ENCODE measurements at regions not wholly inside any gene's neighbourhood (a gene's known extent, or its start where the extent isn't known, plus 50 kb on each side); places are given as distances from the start of the nearest gene placed in this dataset.
A peak's percentile ranks its signal among the peaks of the same experiment; 100 is the strongest.

DNA sequence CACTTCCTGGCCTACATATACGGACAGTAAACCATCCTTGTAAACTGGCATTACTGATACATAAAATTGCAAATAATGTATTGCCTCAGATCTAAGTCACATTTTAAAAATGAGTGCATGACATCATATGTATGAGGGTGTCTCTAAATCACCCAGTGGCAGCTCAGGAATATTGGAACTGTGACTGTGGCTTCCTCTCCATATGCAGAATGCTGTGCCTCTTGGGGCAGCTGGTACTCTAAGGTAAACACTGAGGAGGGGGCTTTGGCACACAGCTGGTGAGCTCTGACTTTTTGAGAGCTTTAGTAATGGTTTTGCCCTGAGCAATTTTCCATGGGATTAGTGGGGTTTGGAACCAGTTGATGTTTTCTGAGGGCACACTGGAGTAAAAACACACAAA, 263.7 kb downstream of the BMP4 start:
- DNase-seq (ENCODE audit: low read depth in 4 of 4, low spot score in 3 of 4): no peak

DNA sequence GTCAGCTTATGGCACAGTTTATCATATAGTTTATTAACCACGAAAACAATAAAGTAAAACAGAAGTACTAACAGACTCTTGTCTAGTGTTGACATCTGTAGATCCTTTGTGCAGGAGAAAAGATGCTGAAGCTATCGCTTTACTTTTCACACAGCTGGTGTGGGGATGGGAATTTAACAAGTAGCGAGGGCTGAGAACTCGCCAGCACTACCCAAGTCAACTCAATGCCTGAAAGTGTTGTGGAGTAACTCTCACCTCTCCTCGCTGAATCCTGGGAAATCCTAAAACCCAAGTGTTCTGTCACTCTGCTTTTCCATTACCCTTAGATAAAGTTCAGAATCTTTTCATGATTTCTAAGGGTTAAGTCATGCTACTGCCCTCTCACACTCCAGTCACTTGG, 264.2 kb downstream of the BMP4 start:
- DNase-seq (ENCODE audit: low read depth in 4 of 4, low spot score in 3 of 4): no peak

DNA sequence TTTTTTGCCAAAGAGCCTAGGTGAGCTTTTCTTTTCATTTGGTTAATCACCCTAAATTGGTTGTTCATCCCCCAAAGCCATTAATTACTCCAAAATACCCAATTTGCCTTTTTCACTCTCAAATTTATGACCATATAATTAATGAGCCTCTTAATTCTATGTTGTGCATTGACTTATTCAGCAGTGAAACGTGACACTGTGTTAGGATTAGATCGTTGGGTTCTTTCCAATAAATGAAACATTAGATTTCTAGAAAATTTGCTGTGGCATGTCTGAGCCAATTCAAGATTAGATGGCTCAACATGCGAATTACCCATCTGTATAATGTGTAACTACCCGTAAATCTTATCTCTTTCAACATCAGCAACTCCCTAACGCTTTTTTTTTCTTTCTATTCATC, 273.4 kb downstream of the BMP4 start:
- no peak for DNase-seq (ENCODE audit: low read depth in 4 of 4, low spot score in 3 of 4)

DNA sequence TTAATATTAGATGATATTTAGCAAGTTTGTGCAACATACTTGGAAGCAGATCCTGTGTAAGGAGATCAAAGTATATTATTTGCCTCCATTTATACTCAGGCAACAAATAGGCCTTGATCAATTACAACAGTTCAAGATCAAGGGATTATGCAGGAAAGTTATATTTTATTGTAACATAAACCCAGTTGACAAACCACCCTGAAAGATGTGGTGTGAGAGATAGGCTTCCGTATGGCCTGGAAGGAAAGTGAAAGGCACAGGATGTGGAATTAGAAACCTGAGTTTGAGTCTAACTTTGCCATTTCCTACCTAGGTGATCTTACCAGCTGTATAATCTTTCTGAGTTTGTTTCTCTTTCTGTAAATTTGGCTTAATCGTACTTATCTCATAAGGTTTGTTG, 284.1 kb downstream of the BMP4 start:
- no peak for DNase-seq (ENCODE audit: low read depth in 4 of 4, low spot score in 3 of 4)

DNA sequence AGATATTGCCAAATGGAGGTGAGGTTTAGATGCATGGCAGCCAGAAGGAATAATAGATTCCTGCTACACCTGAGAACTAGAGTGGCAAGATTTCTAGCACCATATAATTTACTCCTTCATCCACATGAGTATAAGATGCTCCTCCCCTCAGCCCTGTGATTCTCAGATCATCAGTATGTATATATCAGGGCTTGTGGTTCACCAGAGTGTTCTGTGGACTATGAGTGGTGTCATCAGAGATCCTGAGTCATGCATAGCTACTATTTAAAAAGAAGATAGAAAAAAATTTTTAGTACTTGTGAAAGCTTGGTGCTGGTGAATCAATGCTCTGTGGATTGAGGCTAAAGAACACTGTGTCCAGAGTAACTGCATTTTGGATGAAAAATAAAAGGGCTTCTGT, 285.9 kb downstream of the BMP4 start:
- DNase-seq (ENCODE audit: low read depth in 4 of 4, low spot score in 3 of 4): no peak

DNA sequence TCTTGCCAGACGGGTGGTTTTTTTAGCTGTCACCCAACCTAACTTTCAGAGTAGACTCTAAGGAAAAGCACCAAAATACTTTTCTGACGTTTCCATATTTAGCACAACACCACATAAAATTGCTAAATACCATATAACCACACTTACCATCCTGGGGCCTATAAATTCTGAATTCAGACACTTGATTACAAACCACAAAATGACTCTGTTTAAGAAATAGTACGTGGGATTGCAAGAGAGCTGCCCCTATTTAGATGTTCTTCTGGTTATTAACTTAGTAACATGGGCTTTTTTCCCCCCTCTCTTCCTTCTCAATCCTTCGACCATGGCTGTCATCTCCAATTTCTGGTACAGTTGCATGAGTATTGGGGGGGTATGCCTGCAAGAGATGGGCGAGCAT, 287.7 kb downstream of the BMP4 start:
- DNase-seq (ENCODE audit: low read depth in 4 of 4, low spot score in 3 of 4): no peak

DNA sequence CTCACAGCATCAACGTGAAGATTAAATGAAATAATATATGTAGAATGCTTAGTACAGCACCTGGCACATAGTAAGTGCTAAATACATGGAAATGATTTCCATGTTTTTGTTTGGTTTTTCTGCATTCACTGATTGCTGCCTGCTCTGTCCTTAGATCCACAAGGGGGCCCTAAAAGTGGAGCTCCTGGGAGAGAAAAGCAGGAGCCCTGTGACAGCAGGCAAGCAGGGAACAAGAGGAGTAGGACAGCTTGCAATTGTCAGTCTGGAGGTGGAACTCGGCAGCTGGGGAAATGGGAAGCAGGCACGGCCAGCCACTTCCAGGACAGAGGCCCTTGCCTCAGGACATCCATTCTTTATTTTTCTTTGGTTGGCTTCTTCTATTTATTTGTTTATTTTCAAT, 292.9 kb downstream of the BMP4 start:
- DNase-seq (ENCODE audit: low read depth in 4 of 4, low spot score in 3 of 4): no peak

DNA sequence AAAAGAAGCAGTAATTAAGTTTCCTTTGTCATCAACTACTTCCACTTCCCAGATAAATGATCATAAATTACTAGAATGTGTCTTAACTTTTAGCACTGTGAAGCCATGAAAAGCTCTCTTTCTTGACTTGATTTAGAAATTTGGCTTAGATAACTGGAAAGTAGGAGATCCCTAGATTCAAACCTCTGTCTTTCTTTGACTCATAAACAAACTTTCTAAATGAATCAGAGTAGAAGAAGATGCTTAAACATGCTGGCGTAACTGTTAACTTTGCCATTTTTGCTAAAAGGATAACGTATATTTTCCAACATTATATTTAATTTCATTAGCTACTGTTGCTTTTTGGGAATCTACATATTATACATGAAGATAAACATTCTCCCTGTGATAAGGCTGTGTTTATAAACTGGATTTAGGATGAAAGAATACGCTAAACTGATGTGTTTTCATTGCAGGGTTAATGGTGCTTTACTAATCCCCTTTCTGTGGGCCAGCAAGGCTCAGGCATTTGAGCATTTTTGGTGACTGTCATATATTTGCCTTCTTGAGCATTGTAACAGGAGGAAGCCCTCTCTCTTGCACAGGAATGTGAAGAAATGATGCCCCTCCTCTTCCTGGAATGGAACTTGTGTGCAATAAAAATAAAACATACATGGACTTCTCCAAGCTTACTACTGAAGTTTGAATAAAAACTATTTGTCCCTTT, 301.4 kb downstream of the BMP4 start:
- peak in 1 of 4 donors; percentile 31 for DNase-seq (ENCODE audit: low read depth in 4 of 4, low spot score in 3 of 4)

DNA sequence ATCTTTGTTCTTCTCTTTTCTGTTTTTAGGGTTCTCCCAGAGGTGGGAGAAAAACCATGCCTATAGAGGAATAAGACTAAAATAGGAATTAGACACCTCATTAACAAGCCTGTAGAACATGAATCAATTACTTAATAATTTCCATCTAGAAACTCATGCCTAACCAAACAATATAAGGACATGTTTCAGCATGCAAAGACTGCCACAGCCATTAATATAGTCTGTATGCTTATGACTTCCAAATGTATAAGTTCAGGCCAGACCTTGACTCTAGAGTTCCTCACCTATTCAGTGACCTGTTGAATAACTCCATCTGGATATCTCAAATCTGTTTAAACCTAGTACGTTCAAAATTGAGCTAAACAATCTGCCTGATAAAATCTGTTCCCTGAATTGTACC, 304.6 kb downstream of the BMP4 start:
- no peak for DNase-seq (ENCODE audit: low read depth in 4 of 4, low spot score in 3 of 4)

DNA sequence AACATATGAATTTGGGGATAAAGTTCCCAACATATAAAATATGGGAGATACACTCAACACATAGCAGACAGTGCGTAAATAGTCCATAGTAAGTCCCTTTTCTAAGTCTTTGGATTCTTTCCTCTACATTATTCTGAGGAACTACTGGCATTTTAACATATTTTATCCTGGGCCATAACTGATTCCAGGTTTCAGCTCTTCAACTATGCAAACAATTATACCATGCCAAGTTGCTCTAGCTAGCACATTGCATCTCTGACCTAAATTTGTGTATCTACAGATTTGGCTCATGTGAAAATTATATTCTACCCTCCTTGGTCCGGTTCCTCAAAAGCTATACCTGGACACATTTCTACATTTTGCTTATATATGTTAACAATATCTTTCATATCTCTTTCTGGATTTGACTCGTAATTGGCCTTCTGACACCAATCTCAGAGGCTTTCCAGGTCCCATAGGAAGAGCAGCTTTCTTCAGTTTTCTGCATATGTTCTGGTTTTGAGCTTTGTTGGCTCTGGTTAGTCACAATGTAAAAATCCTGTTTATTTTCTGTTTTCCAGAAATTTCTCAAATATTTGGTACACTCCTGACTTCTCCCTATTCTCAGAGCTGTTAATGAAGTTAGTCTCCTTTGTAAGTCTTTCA, 305.4 kb downstream of the BMP4 start:
- no peak for DNase-seq (ENCODE audit: low read depth in 4 of 4, low spot score in 3 of 4)

DNA sequence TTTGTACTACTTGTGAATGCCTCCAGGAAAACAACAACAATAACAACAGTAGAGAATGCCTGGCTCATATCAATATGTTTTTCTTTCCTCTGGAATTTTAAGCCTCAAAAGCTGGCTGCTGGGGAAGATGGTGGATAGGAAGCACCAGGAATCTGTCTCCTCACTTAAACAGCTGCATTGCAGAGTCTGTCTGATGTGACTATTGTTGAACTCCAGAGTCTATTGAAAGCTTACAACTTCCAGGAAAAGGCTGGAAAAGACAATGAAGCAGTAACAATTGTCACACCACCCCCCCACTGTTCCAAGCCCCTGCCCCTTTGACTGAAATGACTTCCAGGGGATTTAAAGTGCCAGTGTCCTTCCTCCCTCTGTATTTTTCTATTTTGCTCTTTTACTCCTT, 309.7 kb downstream of the BMP4 start:
- DNase-seq (ENCODE audit: low read depth in 4 of 4, low spot score in 3 of 4): no peak

DNA sequence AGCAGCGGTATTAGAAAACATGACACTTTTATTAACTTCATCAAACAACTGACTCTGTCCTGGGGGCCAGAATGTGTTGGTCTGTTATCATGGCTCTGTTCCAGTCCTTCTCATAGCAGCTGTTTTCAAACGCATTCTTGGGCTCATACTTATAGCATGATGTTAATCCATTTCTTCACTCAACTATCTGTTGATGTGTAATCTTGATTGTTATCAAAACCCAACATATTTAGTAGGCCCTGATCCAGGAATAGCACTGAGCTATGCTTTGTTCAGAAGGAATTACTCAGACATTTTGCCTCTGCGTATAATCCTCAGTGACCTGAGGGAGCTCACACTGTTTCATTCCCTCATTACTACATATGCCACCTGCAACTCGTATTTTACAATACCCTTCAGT, 315.9 kb downstream of the BMP4 start:
- no peak for DNase-seq (ENCODE audit: low read depth in 4 of 4, low spot score in 3 of 4)

DNA sequence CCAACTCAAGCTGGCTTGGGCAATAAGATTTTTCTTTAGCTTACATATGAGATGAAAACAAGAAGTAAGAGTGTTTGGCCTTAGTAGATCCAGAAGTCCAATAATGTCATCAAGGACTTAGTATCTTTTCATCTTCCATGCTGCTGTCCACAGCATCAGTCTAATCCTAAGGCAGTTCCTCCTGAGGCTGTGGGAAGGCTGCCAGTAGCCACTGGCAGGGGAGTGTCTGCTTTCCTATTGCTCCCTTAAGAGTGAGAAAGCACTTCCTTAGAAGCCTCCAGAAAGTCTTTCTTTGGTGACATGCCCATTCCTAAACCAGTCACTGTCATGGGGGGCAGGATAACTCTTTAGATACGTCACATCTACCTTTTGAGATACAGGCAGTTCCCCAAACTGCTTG, 317.7 kb downstream of the BMP4 start:
- no peak for DNase-seq (ENCODE audit: low read depth in 4 of 4, low spot score in 3 of 4)

DNA sequence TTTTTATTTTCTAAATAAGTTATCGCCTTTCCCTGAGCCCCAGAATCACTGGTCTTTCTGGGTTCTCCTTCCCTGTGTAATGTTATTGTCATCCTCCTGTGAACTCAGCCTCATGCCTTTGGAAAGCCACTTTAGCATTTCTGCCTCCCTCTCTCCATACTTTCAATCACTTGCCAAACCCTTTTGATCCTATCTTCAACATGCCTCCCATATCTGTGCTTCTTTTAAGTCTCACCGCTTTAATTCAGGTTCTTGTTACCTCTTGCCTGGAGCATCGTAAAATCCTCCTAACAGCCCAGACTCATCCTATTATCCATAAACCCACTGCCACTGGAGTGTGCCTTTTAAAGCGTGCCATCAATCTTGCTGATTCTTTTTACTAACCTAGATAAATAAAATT, 321.8 kb downstream of the BMP4 start:
- no peak for DNase-seq (ENCODE audit: low read depth in 4 of 4, low spot score in 3 of 4)

DNA sequence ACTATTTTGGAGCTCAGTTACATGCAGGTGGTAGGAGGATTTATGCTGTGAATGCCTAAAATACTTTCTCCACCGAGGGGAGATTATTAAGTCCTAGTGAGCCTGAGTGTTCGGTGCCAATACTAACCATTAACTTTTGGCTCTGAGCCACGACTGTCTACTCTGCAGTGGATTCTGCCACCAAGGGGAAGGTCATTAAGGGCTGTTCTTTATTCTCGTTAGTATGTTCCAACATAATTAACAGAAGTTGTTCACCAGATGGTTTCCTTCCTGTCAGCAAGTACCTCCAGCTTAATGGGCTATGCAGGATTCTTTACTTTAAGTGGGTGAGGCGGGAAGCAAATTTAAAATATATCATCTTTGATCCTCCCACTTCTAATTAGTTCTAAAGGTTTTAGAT, 326.3 kb downstream of the BMP4 start:
- peak in 2 of 4 donors; percentile 22 to 38 for DNase-seq (ENCODE audit: low read depth in 4 of 4, low spot score in 3 of 4)

DNA sequence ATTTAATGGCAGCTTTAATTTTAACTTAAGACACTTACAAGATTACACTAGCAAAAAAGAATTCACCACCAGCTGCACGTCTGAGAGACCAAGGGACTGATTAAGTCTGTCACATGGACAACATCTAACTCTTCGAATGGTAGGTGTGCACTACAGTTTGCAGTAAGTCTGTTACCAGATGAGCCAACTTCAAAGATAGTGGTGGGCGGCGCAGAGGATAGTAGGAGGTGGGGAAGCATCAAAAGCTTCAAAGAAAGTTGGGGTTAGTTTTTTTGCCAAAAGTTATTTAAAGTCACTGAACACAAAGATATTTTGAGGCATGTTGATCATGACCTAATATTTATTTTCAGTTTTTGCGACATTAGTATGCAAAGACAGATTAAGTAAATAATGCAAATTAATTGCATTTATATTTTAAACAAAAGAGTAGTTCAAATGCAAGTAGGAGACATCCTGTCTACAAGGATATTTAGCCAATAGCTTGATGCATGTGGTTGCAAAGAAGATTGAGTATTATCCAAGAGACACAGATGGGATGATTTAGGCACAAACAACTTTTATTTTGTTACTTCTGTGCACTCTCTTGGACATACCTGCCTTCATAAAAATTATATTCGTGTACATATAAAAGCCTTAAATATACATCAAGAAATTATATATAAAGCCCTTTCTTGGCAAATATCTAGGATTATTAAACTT, 327.7 kb downstream of the BMP4 start:
- DNase-seq (ENCODE audit: low read depth in 4 of 4, low spot score in 3 of 4): no peak

DNA sequence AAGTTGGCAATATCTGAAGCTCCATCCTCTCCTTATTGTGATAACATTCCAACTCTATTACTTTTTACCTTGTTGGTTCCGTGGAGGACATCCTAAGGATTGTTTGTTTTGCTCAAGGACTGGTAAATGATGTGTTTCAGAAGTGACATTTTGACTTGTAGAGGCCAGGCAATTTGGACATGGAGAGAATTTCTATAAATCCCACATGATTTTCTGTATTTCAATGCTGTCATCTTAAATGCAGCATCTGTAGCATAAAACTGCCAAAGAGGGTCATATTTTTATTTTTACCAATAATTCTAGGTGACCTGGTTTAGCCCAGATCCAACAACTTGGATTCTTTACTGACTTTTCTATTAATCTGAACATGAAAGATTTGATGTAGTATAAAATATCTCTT, 328.4 kb downstream of the BMP4 start:
- DNase-seq (ENCODE audit: low read depth in 4 of 4, low spot score in 3 of 4): no peak

DNA sequence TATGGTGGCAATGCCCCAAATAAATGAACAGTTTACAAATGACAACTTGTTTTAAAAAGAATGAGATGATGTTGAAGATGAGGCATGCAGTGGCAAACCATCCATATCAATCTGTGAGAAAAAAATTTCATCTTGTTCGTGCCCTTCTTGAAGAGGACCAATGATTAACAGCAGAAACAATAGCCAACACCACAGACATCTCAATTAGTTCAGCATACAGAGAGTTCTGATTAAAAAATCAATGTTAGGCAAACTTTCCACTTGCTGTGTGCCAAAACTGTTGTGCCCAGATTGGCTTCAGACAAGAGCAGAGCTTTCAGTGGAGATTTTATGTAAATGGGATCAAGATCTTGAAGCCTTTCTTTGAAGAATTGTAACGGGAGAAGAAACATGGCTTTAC, 329.9 kb downstream of the BMP4 start:
- no peak for DNase-seq (ENCODE audit: low read depth in 4 of 4, low spot score in 3 of 4)

DNA sequence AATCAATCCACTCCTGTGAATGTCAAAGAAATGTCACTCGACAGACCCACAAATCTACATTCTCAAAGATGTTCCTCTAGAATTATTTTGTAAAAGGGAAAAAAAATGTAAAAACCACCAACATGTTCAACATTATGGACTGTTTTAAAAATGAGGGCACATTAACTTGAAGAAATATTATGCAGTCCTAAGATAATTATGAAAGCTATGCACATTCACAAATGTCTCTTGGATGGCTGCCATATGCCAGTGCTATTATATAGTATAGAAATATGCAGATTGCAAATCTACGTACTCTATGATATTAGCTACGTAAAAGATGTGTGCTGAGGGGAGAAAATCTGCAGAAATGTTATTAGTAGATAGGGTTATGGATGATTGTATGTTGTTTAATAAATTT, 334.2 kb downstream of the BMP4 start:
- DNase-seq (ENCODE audit: low read depth in 4 of 4, low spot score in 3 of 4): no peak

DNA sequence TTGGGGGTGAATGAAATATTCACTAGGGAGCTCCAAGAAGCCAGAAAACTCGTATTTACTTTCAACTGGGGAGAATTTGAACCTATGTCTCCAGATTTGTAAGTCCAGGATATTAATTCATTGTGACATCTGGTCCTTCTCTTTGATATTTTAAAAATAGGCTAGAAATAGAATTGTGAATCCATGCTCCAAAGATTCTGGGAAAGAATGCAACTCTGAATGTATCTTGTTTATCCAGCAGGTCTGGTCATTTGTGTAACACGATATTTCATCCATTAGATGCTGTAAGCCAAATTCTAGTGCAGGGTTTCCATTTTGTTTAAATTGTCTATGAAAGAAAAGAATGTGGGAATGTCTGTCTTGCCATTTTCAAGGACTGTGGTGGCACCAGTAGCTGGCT, 334.7 kb downstream of the BMP4 start:
- no peak for DNase-seq (ENCODE audit: low read depth in 4 of 4, low spot score in 3 of 4)

DNA sequence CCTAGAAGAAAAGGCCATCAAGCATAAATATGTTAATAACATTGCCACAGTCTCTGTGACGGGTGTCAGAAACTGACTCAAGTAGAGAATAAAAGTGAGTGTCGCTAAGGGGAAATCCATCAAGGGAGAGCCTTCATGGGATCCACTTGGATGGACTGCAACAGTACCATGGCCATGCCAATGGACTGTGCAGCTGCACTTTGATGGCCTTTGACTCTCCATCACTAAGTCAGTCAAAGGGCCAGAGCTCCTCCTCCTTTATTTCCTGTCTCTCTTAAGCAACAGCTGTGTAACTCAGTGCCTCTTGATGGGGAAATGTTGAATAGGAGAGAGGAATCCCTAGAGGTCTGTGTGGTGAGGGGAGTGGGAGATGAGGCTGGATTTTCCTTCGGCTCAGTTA, 335.2 kb downstream of the BMP4 start:
- no peak for DNase-seq (ENCODE audit: low read depth in 4 of 4, low spot score in 3 of 4)

DNA sequence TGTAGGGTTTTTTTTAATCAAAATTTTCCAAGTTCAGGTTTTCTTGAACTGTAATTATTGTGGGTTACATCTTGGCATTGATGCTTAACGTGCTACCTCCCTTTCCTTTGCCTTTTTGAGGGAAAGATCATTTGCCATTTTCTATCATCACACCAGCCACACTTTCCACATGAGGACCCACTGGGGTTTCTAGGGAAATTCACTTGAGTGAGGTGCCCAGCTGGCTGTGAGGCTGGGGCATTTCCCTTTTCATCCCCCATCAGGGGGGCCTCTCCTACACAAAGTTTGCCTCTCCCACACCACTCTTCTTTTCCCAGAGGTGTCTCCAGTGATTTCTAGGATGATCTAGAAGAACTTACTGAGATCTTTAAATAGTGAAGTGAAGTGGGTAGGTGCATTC, 335.7 kb downstream of the BMP4 start:
- no peak for DNase-seq (ENCODE audit: low read depth in 4 of 4, low spot score in 3 of 4)

Data from right renal pelvis (tissue), 4 donors.